ENCODE measurements at regions not wholly inside any gene's neighbourhood (a gene's known extent, or its start where the extent isn't known, plus 50 kb on each side); places are given as distances from the start of the nearest gene placed in this dataset.

GRCh38 chr7:29619111-29619510 lies 55.5 kb downstream of the PRR15 start:
- peaks cover 2% of the 10 kb centered on the region; the same call in 1 of the 2 replicates for H3K27me3 ChIP-seq (ENCODE audit: control insufficient read depth, low read length)
- no peaks in the 10 kb centered on the region for H3K79me2 ChIP-seq (ENCODE audit: control insufficient read depth, low read length)
- H3K9me3 ChIP-seq (ENCODE audit: control insufficient read depth, insufficient read depth, low read length), result no peaks in the 10 kb centered on the region
- TF ChIP-seq EZH2phosphoT487 (IDR thresholded peaks at IDR 0.05; ENCODE audit: borderline replicate concordance, low read length) (no peak), CTCF (IDR thresholded peaks at IDR 0.05; ENCODE audit: low read depth, low read length, poor library complexity, severe bottlenecking) (no peak)
- no peak overlapping the region for H3K4me3 ChIP-seq (ENCODE audit: low read length)
- H3K9me2 ChIP-seq (replicated peaks; ENCODE audit: control insufficient read depth, low read length), result no peaks in the 10 kb centered on the region
- no peaks in the 10 kb centered on the region for H3K4me1 ChIP-seq (ENCODE audit: control insufficient read depth, low read length)
- H3K36me3 ChIP-seq (ENCODE audit: control insufficient read depth, low read length), result no peaks in the 10 kb centered on the region
- H4K20me1 ChIP-seq (ENCODE audit: control insufficient read depth, insufficient read depth, low read depth, low read length), result no peaks in the 10 kb centered on the region
- H3F3A ChIP-seq (ENCODE audit: control insufficient read depth, insufficient read depth), result no peaks in the 10 kb centered on the region
- H3K4me2 ChIP-seq (ENCODE audit: low read length), result no peak overlapping the region
- H3K27ac ChIP-seq (ENCODE audit: low read depth, low read length), result no peak overlapping the region

- H4K20me1 ChIP-seq (ENCODE audit: control insufficient read depth, insufficient read depth, low read depth, low read length), result no peaks in the 10 kb centered on the region
- H3K36me3 ChIP-seq (ENCODE audit: control insufficient read depth, low read length), result no peaks in the 10 kb centered on the region
- no peak for TF ChIP-seq CTCF (IDR thresholded peaks at IDR 0.05; ENCODE audit: low read depth, low read length, poor library complexity, severe bottlenecking)
- TF ChIP-seq EZH2phosphoT487 (IDR thresholded peaks at IDR 0.05; ENCODE audit: borderline replicate concordance, low read length), result no peak
- no peaks in the 10 kb centered on the region for H3K9me3 ChIP-seq (ENCODE audit: control insufficient read depth, insufficient read depth, low read length)
- no peaks in the 10 kb centered on the region for H3K9me2 ChIP-seq (replicated peaks; ENCODE audit: control insufficient read depth, low read length)
- H3K4me1 ChIP-seq (ENCODE audit: control insufficient read depth, low read length), result no peaks in the 10 kb centered on the region
- peaks cover 6% of the 10 kb centered on the region for H3K27me3 ChIP-seq (ENCODE audit: control insufficient read depth, low read length)
- H3K27ac ChIP-seq (ENCODE audit: low read depth, low read length), result no peak overlapping the region
- H3K4me3 ChIP-seq (ENCODE audit: low read length), result no peak overlapping the region
- no peaks in the 10 kb centered on the region for H3K79me2 ChIP-seq (ENCODE audit: control insufficient read depth, low read length)
- no peaks in the 10 kb centered on the region for H3F3A ChIP-seq (ENCODE audit: control insufficient read depth, insufficient read depth)
- no peak overlapping the region for H3K4me2 ChIP-seq (ENCODE audit: low read length)
These were observed 56.4 kb downstream of the PRR15 start for GRCh38 chr7:29619848-29620555.

GRCh38 chr7:29620556-29620930 lies 56.9 kb downstream of the PRR15 start:
- Histone ChIP-seq H3F3A (ENCODE audit: control insufficient read depth, insufficient read depth) (no peaks in the 10 kb centered on the region), H3K27me3 (ENCODE audit: control insufficient read depth, low read length) (peaks cover 8% of the 10 kb centered on the region), H3K4me2 (ENCODE audit: low read length) (no peak overlapping the region), H3K9me3 (ENCODE audit: control insufficient read depth, insufficient read depth, low read length) (no peaks in the 10 kb centered on the region), H3K4me3 (ENCODE audit: low read length) (no peak overlapping the region), H3K36me3 (ENCODE audit: control insufficient read depth, low read length) (no peaks in the 10 kb centered on the region), H4K20me1 (ENCODE audit: control insufficient read depth, insufficient read depth, low read depth, low read length) (no peaks in the 10 kb centered on the region), H3K4me1 (ENCODE audit: control insufficient read depth, low read length) (no peaks in the 10 kb centered on the region), H3K27ac (ENCODE audit: low read depth, low read length) (no peak overlapping the region), H3K9me2 (replicated peaks; ENCODE audit: control insufficient read depth, low read length) (no peaks in the 10 kb centered on the region), H3K79me2 (ENCODE audit: control insufficient read depth, low read length) (no peaks in the 10 kb centered on the region)
- no peak for TF ChIP-seq EZH2phosphoT487 (IDR thresholded peaks at IDR 0.05; ENCODE audit: borderline replicate concordance, low read length)
- TF ChIP-seq CTCF (IDR thresholded peaks at IDR 0.05; ENCODE audit: low read depth, low read length, poor library complexity, severe bottlenecking), result no peak

All from DOHH2 (cell line).